Epithelial cell of proximal tubule (primary cell): ENCODE measurements at regions not wholly inside any gene's neighbourhood (a gene's known extent, or its start where the extent isn't known, plus 50 kb on each side); places are given as distances from the start of the nearest gene placed in this dataset.

Source experiments
- DNase-seq: peaks from one replicate; pipeline ENCODE4 v3.0.0-alpha.2; 2011; ENCODE audit warnings: low read depth
- H3K4me3 ChIP-seq: 2 replicates; pipeline ENCODE4 v1.5.1; 2011; ENCODE audit warnings: low read depth, mild to moderate bottlenecking, low read length
- CTCF ChIP-seq: conservative IDR thresholded peaks from 2 replicates; pipeline ENCODE4 v1.5.1; 2012; ENCODE audit warnings: low read depth, mild to moderate bottlenecking, low read length

DNA sequence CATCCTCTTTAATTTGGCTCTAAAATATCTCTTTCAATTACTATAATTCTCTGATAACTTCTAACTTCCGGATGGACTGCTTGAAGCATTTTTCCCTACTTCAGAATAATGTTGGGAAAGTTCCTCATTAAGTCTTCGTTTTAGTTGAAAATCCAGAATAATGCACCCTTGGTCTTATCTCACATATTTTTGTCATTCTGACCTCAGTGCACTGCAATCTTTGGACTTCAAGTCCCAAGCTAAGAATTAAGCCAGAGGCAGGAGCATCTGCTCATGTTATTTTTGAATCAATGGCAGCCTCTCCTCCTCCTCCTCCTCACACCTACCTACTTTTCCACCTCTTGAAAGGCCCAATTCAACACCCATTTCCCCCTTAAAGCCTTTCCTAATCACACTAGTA, 169.8 kb downstream of the CYYR1 start:
- no peak for DNase-seq
- no peak for TF ChIP-seq CTCF
- no peak overlapping the region for H3K4me3 ChIP-seq

DNA sequence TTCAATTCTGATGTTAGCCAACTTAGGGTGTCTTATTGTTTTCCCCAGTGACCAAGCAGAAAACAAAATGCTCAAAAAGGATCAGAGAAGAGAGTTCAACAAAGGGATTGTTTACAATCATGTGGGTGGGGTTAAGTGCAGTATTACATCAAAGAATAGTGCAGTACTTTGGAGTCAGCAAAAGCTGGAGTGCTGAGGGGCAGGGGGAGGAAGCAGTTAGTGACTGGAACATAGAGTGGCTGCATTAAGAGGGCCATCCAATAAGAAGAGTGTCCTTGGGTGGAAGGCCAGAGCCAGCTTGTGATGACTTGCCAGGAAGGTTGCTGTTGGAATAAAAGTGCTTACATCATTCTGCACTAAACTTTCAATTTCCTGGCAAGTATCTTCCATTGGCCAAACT, 175.5 kb downstream of the CYYR1 start:
- no peak for TF ChIP-seq CTCF
- no peak for DNase-seq
- H3K4me3 ChIP-seq: no peak overlapping the region

DNA sequence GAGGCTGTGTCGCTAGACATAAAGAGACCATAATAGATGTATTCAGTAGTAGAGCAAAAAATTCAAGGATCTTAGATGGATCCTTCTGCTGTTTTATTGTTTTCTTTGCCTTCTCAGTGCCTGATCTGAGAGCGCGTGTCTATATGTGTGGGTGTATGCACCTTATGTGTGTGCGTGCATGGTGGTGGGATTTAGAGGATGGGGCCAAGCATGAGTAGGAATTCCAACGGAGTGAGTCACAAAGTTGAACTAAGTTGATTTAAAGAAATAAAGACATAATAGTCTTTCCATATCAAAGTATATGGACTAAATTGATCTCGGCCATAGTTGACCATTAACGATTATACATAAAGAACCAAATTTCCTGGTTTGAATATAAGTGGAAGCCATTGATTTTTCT, 178.7 kb downstream of the CYYR1 start:
- TF ChIP-seq CTCF: no peak
- no peak for DNase-seq
- no peak overlapping the region for H3K4me3 ChIP-seq

- no peak for TF ChIP-seq CTCF
- DNase-seq: no peak
- no peak overlapping the region for H3K4me3 ChIP-seq
These were observed 181.9 kb downstream of the CYYR1 start for GRCh38 chr21:26391166-26391565.

- no peak for TF ChIP-seq CTCF
- H3K4me3 ChIP-seq: no peak overlapping the region
- DNase-seq: peak; percentile 77
These were observed 183.0 kb downstream of the CYYR1 start for GRCh38 chr21:26389971-26390641.

DNA sequence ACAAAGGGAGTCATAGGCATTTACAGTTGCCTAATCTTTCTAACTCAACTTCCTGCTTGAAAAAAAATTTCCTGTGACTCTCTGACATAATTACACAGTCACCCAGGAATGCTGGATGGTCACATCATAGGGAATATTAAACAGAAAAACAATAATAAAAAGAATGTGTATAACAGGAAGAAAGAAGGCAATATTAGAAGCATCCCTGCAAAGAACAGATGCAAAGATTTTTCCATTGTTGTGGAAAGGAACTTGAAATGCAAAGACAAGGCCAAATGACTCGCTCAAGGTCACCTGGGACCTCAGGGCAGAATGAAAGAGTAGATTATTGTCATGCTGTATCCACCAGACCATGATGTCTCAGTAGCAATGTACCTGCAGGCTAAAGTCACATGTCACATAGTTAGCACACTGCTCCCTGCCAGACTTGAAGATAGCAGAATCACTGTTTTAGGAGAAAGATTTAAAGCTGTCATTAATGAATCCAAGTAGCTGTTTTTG, 184.3 kb downstream of the CYYR1 start:
- no peak overlapping the region for H3K4me3 ChIP-seq
- TF ChIP-seq CTCF: no peak
- DNase-seq: peak; percentile 63

DNA sequence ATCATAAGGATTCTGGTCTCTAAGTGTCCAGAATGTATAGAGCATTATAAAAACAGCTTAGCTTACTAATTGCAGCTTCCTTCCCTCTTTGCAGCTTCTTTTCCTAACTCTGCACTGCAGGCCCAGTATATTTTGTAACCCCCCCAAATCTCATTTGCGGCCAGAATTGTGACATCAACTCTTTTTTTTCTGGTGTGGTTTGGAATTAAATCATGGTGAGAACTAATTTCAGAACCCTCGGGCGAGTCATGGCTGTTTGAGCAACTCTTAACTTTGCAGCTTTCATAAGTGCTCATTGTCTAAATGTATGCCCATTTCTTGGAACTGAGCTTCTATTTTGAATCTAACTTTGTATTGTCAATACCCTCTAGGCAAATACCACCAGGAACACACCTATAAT, 187.4 kb downstream of the CYYR1 start:
- no peak for DNase-seq
- TF ChIP-seq CTCF: no peak

More for the DNA sequence above, 187.4 kb downstream of the CYYR1 start:
- no peak overlapping the region for H3K4me3 ChIP-seq
